ENCODE measurements at regions not wholly inside any gene's neighbourhood (a gene's known extent, or its start where the extent isn't known, plus 50 kb on each side); places are given as distances from the start of the nearest gene placed in this dataset.

DNA sequence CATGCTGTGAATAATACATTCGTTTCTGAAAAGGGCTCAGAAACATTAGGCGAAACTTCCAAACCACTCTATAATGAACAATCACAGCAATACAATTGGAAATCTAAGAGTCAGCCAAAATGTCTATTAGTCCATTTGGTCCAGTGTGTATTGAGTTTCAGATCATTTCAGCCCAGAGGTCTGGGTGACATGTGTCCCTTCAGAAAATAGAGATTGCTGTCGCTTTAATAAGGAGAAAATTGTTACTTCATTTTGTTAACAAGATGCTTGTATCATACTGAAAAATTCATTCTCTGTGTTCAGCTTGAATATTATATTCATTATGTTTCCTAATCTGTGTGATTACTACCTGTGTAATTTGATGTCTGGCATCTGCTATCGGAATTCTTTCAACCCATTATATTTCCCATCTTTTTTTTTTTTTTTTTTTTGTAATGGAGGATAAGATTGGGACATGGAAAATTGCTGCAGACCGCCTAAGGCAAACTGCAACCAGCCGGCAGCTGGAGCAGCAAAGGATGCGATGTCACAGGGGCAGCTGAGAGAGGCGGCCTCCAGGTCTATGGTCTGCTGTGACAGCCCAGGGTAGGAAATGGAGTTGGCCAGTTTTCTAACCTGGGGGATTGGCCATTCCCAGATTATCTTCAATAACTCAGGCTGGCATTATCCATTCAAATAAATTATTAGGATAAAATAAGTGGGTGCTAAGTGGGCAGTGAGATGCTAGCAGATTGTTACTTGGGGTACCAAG lies 170.9 kb upstream of the NPVF start:
- no peak for DNase-seq

DNA sequence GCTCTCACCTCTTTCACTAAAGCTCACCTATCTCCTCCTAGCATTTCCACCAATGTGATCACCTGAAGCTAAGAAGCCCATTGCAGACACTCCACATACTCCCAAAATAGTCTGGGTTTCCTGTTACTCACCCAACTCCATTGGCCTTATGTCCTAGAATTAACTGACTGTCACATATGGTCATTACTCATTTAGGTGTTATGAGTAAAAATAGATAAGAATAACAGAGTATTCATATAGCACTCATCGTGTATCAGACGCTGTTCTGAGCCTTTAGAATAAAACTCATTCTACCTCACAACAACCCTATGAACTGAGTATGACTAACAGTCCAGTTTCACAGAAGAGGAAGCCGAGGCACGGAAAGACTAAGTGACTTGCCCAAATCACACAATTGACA lies 174.2 kb upstream of the NPVF start:
- DNase-seq = no peak

DNA sequence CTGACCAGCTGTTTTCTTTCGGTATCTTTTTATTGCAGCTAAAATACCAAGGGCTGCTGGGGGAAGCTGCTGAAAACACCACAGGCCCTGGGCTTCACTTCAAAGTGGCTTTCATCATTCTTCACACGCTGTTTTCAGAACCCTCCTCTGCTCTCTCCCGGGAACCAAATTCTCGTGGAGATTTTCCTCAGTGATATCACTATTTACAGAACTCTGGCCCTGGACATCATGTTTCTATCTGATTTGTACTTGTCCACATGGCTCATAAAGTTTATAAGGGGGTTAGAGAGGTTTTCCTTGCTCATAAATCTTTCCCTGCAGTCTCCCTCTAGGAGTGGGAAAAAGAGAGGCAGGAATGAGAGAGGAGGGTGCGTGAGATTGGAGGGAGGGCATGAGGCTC lies 177.4 kb upstream of the NPVF start:
- no peak for DNase-seq

DNA sequence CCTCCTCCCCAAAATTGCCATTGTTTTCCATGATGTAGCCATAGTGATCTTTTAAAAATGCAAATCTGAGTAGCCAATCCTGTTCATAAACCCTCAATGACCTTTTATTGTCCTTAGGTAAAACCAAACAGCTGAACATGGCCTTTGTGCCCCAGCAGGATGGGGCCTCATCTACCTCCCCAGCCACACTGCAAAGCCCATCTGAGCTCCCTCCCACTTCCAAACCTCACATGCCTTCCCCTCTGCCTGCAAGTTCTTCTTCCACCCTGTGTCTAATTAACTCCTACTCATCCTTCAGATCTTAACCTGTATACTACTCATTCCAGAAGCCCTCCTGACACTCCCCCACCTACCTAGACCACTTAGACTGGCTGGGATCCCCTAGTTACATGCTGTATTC lies 178.8 kb upstream of the NPVF start:
- no peak for DNase-seq

DNA sequence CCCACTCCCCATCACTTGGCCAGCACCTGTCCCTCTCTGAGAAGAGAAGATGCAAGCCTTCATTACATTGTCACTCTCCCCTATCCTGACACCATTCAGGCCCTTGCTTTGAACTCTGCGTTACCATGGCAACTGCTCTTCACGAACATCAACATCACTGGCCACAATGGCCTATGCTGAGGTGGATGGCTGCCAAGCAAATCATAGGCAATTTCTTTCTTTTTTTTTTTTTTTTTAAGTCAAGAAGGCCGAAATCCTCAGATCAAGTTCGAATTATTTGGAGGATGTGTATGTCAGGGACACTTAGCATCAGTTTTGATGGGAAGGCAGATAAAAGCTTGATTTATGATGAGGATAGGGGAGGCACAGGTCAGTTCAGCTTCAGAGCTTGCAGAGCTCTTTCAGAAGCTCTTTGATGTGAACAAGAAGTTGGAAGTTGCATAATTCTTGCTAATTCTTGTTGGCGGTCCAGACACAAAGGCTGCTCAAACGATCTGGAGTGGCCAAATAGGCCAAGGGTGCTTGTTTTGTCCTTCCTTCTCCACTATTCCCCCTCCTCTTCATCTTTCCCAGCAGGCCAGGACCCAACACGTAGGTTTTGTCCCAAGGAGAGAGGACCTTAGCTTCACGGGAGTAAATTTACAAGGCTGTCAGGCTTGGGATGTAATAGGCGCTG lies 179.9 kb upstream of the NPVF start:
- no peak for DNase-seq

DNA sequence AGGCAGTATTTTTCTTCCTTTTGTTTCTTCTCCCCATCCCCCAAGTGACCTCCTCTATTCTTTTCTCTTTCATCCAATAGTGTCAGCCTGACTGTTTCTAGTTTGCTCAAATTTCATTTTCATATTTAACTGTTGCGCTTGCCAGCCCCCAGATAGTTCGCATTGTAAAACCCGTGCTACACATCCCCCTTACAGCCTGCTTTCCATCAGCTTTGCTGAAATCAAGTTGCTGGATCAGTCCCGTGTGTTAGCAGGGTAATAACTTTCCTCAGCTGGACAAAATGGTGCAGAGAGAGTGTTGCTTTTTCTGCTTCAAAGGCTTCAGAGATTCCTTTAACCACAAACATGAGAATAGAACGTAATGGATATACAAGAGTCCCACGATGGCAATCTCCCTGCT lies 180.6 kb upstream of the NPVF start:
- no peak for DNase-seq

DNA sequence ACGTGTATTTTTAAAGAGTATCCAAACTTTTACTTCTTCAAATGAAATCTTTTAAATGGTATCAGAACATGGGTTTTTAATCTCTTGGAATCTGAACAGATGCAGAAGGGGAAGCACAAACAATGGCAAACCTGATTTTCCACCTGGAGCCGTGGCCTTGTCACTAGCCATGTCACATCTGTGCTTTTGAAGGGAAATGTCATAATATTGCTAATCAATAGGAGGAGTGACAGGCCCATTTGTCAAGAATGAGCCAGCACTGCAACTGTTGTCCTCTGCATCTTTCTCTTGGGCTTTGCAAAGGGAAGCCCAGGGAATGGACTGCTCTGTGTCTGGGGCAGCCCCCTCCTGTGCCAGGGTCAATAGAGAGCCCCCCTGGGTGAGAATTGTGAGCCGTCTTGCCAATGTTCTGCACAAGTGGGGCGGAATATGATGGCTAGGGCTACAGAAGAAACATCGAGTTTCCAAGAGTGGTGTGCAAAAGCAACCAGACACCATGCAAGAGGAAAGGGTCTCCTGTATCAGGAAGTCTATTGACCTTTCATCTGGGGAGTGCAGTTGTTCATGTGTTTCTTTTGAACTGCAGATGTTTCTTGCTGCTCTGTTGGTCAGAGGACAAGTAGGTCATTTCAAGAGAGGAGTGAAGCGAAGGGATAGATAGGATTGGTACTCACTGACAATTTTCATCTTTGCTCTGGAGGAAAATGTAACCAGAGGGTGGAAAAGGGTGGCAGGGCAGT lies 181.8 kb upstream of the NPVF start:
- no peak for DNase-seq

DNA sequence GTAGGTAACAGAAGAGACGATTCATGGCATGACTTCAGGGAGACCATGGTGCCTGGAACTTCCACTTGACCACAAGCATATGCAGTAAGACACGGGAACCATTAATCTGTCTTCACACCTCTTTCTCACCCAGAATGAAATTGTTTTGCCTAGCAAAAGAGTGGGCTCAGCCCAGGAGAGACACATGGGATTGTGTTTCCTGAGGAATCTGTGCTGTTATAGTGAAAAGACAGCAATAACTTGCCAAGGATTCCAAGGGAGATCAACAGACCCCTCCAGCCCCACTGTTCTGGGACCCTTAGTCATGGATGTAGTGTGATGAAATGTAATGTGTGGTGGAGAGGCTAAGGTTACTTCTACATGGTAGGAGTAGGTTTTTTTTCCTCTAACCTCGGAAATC lies 192.5 kb upstream of the NPVF start:
- DNase-seq = no peak

DNA sequence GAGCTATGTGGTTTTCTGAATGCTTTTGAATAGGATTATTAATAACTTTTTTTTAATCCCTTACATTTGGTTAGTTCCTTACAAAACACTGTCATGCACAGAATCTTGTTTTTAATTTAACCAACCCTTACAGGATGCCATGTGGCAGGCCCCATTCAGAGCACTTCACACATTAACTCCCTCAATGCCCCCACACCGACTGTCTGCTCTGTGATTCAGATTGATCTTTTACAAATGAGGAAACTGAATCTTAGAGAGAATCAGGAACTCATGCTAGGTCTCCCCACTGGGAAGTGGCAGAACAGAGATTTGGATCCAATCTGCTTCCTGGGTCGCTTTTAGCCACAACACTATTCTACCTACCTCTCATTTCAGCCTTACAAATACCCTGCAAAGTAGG lies 195.8 kb upstream of the NPVF start:
- DNase-seq = no peak

DNA sequence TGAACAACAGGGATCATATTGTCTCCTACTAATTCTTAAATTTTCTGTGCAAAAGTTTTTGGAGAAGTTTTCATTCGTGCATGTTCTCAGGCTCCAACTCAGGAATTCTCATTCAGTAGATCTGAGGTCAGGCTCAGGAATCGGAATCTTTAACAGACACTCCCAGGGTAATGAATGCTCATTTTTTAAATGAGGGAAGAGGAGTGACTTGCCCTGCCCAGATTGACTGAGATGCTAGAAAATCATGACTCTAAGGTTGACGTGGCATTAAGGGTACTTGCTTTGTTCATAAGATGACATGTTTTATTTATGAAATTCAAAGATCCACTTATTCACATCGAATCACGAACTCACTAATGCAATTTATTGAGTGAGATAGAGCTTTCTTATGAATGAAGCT lies 196.6 kb upstream of the NPVF start:
- no peak for DNase-seq

DNA sequence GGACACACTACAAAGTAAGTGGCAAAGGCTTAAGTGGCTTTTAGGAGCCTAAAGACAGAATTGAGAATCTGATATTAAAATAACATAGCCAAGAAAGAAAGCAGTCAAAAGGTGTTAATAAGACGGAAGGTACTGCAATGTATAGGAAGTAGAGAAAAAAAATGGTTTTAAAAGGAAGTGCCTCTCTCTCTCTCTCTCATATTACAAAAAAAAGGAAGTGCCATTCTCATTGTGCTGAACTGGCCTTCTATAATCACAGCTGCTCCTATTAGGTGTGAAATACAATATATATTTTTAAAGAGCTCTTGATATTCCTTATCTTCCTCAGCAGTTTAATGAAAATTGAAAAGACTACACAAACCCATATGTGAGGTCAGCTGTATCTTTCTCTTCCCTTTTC lies 199.4 kb upstream of the NPVF start:
- no peak for DNase-seq

DNA sequence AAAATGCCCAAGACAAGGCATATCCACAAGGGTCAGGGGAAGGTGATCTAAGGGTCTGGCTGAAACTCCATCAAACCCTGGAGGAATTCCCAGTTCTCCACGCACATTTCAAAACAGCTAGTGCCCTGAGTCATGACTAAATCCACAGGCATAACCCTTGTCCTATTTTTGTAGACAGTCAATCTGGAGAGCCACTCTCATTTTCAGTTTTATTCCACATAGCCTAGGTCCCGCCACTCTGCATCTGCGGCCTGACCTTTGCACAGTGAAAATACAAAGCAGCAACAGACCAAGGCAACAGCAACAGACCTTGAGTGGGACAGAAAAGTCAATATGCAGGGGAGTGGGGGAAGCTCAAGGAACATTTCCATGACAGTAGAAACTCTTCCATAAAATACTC lies 201.4 kb upstream of the NPVF start:
- DNase-seq = no peak

DNA sequence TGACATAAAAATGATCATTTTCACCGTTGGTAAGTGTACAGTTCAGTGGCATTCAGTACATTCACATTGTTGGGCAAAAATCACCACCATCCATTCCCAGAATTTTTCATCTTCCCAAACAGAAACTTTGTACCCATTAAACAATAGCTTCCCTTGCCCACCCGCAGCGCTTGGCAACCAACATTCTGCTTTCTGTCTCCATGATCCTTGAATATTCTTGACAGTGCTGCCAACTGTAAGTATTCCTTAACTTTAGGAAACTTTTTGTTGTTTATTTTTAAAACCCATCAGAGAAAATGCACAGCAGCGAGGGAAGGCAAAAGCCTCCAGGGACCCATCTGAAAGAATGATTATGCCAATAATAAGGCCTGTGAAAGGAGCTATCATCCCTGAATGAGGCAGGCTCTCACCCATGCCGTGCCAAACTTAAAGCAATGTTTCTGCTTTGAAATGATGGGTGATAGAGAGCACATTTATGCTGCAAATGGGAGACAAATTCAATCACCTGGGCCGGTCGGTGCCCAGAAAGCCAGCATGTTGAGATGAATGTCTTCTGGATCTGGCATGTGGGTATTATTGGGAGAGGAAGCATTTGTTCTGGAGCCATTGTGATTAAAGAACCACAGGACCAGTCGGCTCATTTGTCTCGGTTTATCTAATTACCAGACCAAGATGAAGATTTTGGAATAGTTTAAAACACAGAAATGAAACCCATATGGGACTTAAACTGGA lies 202.1 kb upstream of the NPVF start:
- no peak for DNase-seq

DNA sequence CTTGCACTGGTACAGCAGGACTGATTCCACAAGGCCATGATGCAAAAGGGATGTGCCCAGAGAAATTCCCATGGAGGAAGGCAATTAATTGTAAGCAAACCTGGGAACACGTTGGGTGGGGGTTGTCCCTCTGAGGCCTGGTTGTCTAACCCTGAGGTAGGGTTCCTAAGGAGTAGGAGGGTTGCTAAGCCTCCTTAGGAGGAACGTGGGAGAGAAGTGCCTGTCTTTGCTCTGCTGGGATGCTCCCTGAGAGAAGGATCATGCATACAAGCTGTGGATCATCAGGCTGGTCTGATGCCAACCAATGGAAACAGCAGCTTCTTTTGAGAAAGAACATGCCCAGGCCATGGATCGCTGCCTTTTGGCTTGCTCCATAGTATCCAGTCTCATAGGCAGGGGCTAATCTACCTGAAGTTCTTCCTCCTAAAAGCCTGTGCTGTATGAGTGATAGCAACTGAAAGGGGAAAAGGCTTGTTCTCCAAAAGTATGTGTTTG lies 203.7 kb upstream of the NPVF start:
- no peak for DNase-seq

DNA sequence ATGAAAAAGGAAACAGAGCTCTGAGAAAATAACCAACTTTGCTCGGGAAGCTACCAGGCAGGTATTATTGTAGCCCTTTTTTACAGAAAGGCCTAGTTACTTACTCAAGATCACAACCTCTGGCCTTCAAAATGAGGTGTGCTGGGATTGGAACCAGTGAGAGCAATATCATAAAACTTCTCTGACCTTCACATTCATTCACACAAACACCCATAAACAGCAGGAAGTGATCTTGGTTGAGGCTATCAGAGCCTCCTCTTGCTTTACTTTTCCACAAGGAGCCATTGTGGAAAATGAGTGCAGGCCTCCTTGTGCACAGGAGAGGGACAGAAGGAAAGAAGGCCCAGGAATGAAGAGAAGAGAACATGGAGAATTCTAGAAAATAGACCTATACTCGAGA lies 204.5 kb upstream of the NPVF start:
- DNase-seq = no peak

DNA sequence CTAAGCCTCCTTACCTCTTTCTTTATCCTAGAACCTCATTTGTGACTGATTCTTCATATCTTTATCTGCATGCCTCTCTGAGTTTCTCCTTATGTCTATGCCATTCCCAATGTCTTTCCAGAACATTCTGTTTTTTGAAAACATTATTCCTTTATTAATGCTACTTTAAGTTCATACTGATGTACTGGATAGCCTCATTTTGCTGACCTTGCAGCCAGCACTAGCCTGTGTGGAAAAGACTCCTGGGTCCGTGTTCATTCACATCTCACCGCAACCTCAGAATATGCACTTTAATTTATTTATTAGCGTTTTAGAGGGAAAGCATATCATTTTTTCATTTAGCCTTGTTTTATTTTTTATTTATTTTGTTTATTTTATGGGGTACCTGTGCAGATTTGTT lies 208.1 kb upstream of the NPVF start:
- no peak for DNase-seq

DNA sequence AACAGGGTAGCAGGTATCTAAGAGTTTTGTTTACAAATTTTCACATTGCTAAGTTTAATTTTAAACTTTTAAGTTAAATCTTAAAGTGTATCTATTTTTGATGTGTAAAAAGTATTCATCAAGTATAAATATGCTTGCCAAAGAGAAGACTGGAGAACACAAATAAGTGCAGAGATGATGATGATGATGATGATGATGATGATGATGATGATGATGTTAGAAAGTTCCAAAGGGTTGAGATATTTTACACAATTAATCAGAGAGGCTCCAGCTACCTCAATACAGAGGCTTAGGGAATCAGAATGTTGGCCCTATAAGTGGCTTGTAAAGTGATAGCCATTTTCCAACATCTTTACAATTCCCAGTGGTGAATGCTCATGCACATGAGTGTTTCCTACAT lies 209.0 kb upstream of the NPVF start:
- DNase-seq = no peak

DNA sequence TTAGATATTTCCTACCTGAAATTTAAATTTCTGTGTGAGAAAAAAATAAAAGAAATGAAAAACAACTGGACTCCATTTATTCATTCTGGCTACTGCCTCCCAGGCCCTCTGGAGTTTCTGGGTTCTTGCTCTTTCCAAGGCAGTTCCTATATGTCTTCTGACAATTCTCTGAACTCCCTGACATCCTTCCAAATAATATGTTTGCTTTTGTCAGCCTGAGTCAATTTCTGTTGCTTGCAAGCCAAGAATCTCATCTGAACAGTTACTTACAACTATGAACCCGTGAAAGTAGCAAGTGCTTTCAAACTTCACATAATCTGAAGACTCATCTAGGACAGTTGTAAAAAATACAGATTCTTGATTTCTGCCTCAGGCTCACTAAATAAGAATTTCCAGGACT lies 216.7 kb upstream of the NPVF start:
- no peak for DNase-seq

DNA sequence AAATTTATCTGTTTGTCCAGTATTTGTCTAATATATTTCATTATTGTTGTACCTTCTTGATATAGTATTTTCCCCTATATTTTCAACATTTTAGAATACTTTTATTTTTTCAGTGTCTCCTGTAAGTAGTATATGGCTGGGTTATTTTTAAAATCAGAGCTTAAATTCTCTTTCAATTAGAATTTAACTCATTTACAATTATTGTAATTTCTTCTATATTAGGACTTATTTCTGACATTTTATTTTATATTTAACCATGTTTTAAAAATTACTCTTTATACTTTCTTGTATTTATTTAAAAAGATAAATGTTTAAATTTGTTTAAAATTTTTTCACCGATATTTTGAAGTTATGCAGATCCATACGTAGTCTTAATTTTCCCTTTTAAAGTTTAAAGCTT lies 220.0 kb upstream of the NPVF start:
- DNase-seq = no peak

DNA sequence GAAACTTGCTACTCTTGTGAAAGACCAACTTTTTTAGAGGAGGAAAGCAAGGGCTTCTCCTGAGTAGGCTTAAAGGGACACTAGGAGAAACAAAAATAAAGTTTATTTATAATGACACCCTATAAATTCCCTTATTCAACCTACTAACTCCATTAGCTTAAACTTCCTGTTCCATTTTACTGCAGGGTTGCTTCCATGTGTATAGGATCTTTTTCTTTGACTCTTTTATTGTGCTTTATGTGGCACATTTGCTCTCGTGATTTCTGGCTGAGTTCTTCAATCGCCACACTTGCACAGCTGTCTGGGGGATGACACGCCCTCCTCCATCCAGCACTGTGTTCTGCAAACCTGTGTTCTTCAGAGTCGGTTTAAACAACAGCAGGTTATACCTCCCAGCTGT lies 225.7 kb upstream of the NPVF start:
- DNase-seq = no peak

DNA sequence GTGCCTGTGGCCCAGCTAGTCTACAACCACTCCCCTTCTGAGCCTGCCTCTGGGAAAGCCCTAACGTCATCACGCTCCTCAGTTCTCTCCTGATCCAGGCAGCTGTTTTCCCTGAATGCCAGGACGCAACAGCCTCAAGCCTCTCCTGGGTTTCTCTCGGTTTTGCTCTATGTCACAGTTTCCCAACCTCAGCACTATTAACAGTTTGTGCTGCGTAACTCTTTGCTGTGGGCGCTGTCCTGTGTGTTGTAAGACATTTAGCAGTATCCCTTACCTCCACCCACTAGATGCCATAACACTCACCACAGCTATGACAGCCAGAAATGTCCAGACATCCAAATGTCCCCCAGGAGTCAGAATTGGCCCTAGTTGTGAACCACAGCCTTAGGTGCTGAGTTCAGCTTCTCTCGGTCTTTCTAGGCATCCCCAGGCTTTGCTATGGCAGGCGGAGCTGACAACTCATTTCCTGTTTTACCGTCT lies 226.3 kb upstream of the NPVF start:
- no peak for DNase-seq

DNA sequence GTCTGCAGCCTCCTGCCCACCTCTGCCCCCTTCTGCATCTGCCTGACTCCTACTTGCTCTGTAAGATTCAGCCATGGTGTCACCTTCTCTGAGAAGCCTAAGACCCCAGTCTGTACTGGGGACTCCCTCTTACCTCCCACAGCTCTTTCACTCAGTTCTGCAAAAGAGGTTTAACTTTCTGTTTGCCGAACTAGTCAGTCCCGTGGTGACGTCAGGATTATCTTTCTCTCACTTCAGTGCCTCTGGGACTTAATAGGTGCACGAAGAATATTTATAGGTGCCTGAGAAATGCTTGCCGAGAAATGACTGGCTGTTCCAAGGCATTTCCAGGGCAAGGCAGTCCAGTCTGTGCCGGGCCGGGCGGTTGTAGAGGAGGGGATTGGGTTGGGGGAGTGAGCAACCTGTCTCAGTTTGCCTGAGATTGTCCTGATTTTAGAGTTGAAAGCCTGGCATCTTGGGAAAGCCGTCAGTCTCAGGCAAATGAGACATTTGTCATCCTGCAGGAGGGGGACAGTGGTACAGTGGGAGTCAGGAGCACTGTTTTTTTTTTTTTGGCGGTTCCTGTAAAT lies 227.5 kb upstream of the NPVF start:
- DNase-seq = no peak

All from DMS 273 treated with DMSO at 0.1 percent for 48 hours (cell line).